ENCODE measurements at regions not wholly inside any gene's neighbourhood (a gene's known extent, or its start where the extent isn't known, plus 50 kb on each side); places are given as distances from the start of the nearest gene placed in this dataset.
"Not testable (repeated sequence)": the region's sequence is repeated elsewhere in the genome, so short reads cannot be mapped to it uniquely, and the experiment has no call there.

GRCh38 chr21:22795091-22795490 lies 1796.9 kb downstream of the NCAM2 start:
- DNase-seq, result no peak

GRCh38 chr21:22795644-22796043 lies 1797.4 kb downstream of the NCAM2 start:
- DNase-seq, result no peak

GRCh38 chr21:22796147-22796546 lies 1797.9 kb downstream of the NCAM2 start:
- no peak for DNase-seq

- no peak for DNase-seq
Observed at GRCh38 chr21:22804151-22804550, 1805.9 kb downstream of the NCAM2 start.

GRCh38 chr21:22806278-22806677 lies 1808.1 kb downstream of the NCAM2 start:
- DNase-seq, result no peak

GRCh38 chr21:22813201-22813600 lies 1815.0 kb downstream of the NCAM2 start:
- DNase-seq, result no peak

GRCh38 chr21:22818681-22819485 lies 1820.7 kb downstream of the NCAM2 start:
- DNase-seq, result not testable (repeated sequence)

- DNase-seq, result no peak
Observed at GRCh38 chr21:22827422-22827821, 1829.2 kb downstream of the NCAM2 start.

- no peak for DNase-seq
Observed at GRCh38 chr21:22842875-22843274, 1844.7 kb downstream of the NCAM2 start.

- DNase-seq, result no peak
Observed at GRCh38 chr21:22855581-22855980, 1857.4 kb downstream of the NCAM2 start.

GRCh38 chr21:22871692-22872091 lies 1873.5 kb downstream of the NCAM2 start:
- no peak for DNase-seq

GRCh38 chr21:22880573-22880972 lies 1882.4 kb downstream of the NCAM2 start:
- DNase-seq, result no peak

- DNase-seq, result no peak
Observed at GRCh38 chr21:22881131-22881530, 1882.9 kb downstream of the NCAM2 start.

GRCh38 chr21:22885079-22885478 lies 1886.9 kb downstream of the NCAM2 start:
- DNase-seq, result no peak

- no peak for DNase-seq
Observed at GRCh38 chr21:22885614-22886013, 1887.4 kb downstream of the NCAM2 start.

- DNase-seq, result no peak
Observed at GRCh38 chr21:22889445-22889844, 1891.2 kb downstream of the NCAM2 start.

- DNase-seq, result no peak
Observed at GRCh38 chr21:22890656-22891055, 1892.4 kb downstream of the NCAM2 start.

- no peak for DNase-seq
Observed at GRCh38 chr21:22892028-22892427, 1893.8 kb downstream of the NCAM2 start.

- DNase-seq, result no peak
Observed at GRCh38 chr21:22892740-22893139, 1894.5 kb downstream of the NCAM2 start.

GRCh38 chr21:22898051-22898665 lies 1899.9 kb downstream of the NCAM2 start:
- no peak for DNase-seq

GRCh38 chr21:22900490-22900889 lies 1902.3 kb downstream of the NCAM2 start:
- DNase-seq, result no peak

- no peak for DNase-seq
Observed at GRCh38 chr21:22903851-22904250, 1905.6 kb downstream of the NCAM2 start.

- no peak for DNase-seq
Observed at GRCh38 chr21:22904385-22904784, 1906.2 kb downstream of the NCAM2 start.

GRCh38 chr21:22925032-22925431 lies 1926.8 kb downstream of the NCAM2 start:
- DNase-seq, result no peak

- DNase-seq, result no peak
Observed at GRCh38 chr21:22927469-22927868, 1929.3 kb downstream of the NCAM2 start.

Data from CD4-positive, alpha-beta T cell treated with Interleukin-4 for 1 hour (primary cell).